IMR-90 (cell line): ENCODE measurements at regions not wholly inside any gene's neighbourhood (a gene's known extent, or its start where the extent isn't known, plus 50 kb on each side); places are given as distances from the start of the nearest gene placed in this dataset.

Experiments
- ATAC-seq: fragments of 200-7000 bp; cut with Tn5 transposase; 2 replicates; pipeline ENCODE4 v1.9.1; 2020; ENCODE audit warnings: low read depth, mild to moderate bottlenecking, moderate library complexity
- BruUV-seq: library from RNA; stranded (reverse); fragments of 400-500 nt; replicated peaks from 2 replicates; lab custom pipeline; 2021; lab: Mats Ljungman, UMichigan
- CTCF ChIA-PET: fragments of 300-600 bp; formaldehyde crosslinking; extraction: SDS; loops from one replicate; lab custom pipeline; 2021; ENCODE audit warnings: antibody characterized with exemption; lab: Yijun Ruan, JAX
- POLR2A ChIA-PET: fragments of 300-600 bp; sonication (Branson Sonifier 250); formaldehyde crosslinking; loops from one replicate; lab custom pipeline; 2022; ENCODE audit warnings: antibody characterized with exemption; ENCODE audit not compliant: unreplicated experiment; lab: Charles Lee
- DNase-seq: peaks from one replicate; pipeline ENCODE4 v3.0.0; 2013
- H2AFZ ChIP-seq: replicated peaks from 2 replicates; pipeline ENCODE3; 2013; ENCODE audit warnings: low read length, mild to moderate bottlenecking; ENCODE audit not compliant: poor library complexity
- H2AK5ac ChIP-seq: 2 replicates; pipeline ENCODE4 v1.6.1; 2013; ENCODE audit warnings: low read depth, low read length, inconsistent platforms
- H2AK9ac ChIP-seq: replicated peaks from 2 replicates; pipeline ENCODE3; 2013; ENCODE audit warnings: mild to moderate bottlenecking, low read depth, low read length, moderate library complexity; ENCODE audit not compliant: poor library complexity
- H2BK120ac ChIP-seq: 2 replicates; pipeline ENCODE4 v1.6.1; 2013; ENCODE audit warnings: low read depth, low read length, inconsistent platforms
- H2BK15ac ChIP-seq: 3 replicates; pipeline ENCODE4 v1.6.1; 2013; ENCODE audit warnings: low read depth, low read length, inconsistent platforms
- H2BK20ac ChIP-seq: 2 replicates; pipeline ENCODE4 v1.6.1; 2013; ENCODE audit warnings: low read depth, mild to moderate bottlenecking, inconsistent platforms, low read length, moderate library complexity
- H2BK5ac ChIP-seq: 2 replicates; pipeline ENCODE4 v1.6.1; 2013; ENCODE audit warnings: mild to moderate bottlenecking, low read depth, low read length, inconsistent platforms; ENCODE audit not compliant: poor library complexity, severe bottlenecking
- H3K14ac ChIP-seq: replicated peaks from 2 replicates; pipeline ENCODE4 v1.6.1; 2013; ENCODE audit warnings: low read depth, low read length, inconsistent platforms
- H3K18ac ChIP-seq: 2 replicates; pipeline ENCODE4 v1.6.1; 2013; ENCODE audit warnings: low read depth, low read length, control low read depth
- H3K23ac ChIP-seq: 2 replicates; pipeline ENCODE4 v1.6.1; 2013; ENCODE audit warnings: low read depth, low read length, inconsistent platforms
- H3K27ac ChIP-seq: 2 replicates; pipeline ENCODE4 v1.5.1; 2013; ENCODE audit warnings: mild to moderate bottlenecking, control low read depth, low read length; ENCODE audit not compliant: insufficient read depth
- H3K27me3 ChIP-seq: 2 replicates; pipeline ENCODE4 v1.6.1; 2013; ENCODE audit warnings: low read length; ENCODE audit not compliant: control insufficient read depth, insufficient read depth
- H3K36me3 ChIP-seq: 2 replicates; pipeline ENCODE4 v1.6.1; 2013; ENCODE audit warnings: low read length, mixed read lengths; ENCODE audit not compliant: control insufficient read depth, insufficient read depth
- H3K4ac ChIP-seq: 2 replicates; pipeline ENCODE4 v1.6.1; 2013; ENCODE audit warnings: low read depth, low read length, inconsistent platforms
- H3K4me1 ChIP-seq: 2 replicates; pipeline ENCODE4 v1.6.1; 2013; ENCODE audit warnings: low read length, mixed read lengths; ENCODE audit not compliant: control insufficient read depth, insufficient read depth
- H3K4me2 ChIP-seq: 2 replicates; pipeline ENCODE4 v1.6.1; 2013; ENCODE audit warnings: low read depth, mild to moderate bottlenecking, control low read depth, low read length, moderate library complexity
- H3K4me3 ChIP-seq: 2 replicates; pipeline ENCODE4 v1.5.1; 2013; ENCODE audit warnings: low read depth, mild to moderate bottlenecking, control low read depth, low read length, moderate library complexity; ENCODE audit not compliant: insufficient read depth
- H3K56ac ChIP-seq: 2 replicates; pipeline ENCODE4 v1.6.1; 2013; ENCODE audit warnings: low read length, inconsistent platforms; ENCODE audit not compliant: insufficient read depth; ENCODE audit errors: extremely low read depth
- H3K79me1 ChIP-seq, 2 experiments: 2 replicates each; pipeline ENCODE4 v1.6.1; 2013; ENCODE audit warnings: low read length in 2 of 2, inconsistent platforms in 1 of 2, low read depth in 1 of 2
- H3K9ac ChIP-seq: 2 replicates; pipeline ENCODE4 v1.6.1; 2013; ENCODE audit warnings: low read depth, low read length, control low read depth
- H3K9me1 ChIP-seq: 2 replicates; pipeline ENCODE4 v1.6.1; 2013; ENCODE audit warnings: low read length, inconsistent platforms; ENCODE audit not compliant: insufficient read depth
- H3K9me3 ChIP-seq: 2 replicates; pipeline ENCODE4 v1.6.1; 2013; ENCODE audit warnings: low read length; ENCODE audit not compliant: control insufficient read depth, insufficient read depth
- H4K20me1 ChIP-seq: 2 replicates; pipeline ENCODE4 v1.6.1; 2013; ENCODE audit warnings: low read length, inconsistent platforms; ENCODE audit not compliant: insufficient read depth
- H4K5ac ChIP-seq: 2 replicates; pipeline ENCODE4 v1.6.1; 2013; ENCODE audit warnings: mild to moderate bottlenecking, low read depth, low read length, control low read depth
- H4K8ac ChIP-seq, 2 experiments: 2 replicates each; pipeline ENCODE4 v1.6.1; 2013; ENCODE audit warnings: low read depth in 2 of 2, low read length in 2 of 2, control low read depth in 1 of 2, inconsistent platforms in 1 of 2
- H4K91ac ChIP-seq: 2 replicates; pipeline ENCODE4 v1.6.1; 2013; ENCODE audit warnings: low read depth, low read length, inconsistent platforms; ENCODE audit not compliant: insufficient read depth
- BHLHE40 ChIP-seq: fragments of 150-350 bp; IDR thresholded peaks from 2 replicates; pipeline ENCODE4 v1.6.1; 2016; ENCODE audit warnings: mild to moderate bottlenecking, low read depth, low read length
- CHD1 ChIP-seq: IDR thresholded peaks from 2 replicates; pipeline ENCODE4 v1.6.1; 2012; ENCODE audit warnings: low read depth, low read length, improper control_type of control experiment
- CTCF ChIP-seq: conservative IDR thresholded peaks from 2 replicates; pipeline ENCODE4 v1.5.1; 2012; ENCODE audit warnings: mild to moderate bottlenecking, low read depth, low read length, improper control_type of control experiment
- ELK1 ChIP-seq: fragments of 150-350 bp; IDR thresholded peaks from 2 replicates; pipeline ENCODE4 v1.6.1; 2016; ENCODE audit warnings: low read depth, mild to moderate bottlenecking, low read length, moderate library complexity, borderline replicate concordance
- MXI1 ChIP-seq: IDR thresholded peaks from 2 replicates; pipeline ENCODE4 v1.6.1; 2012; ENCODE audit warnings: low read depth, mild to moderate bottlenecking, low read length, moderate library complexity, borderline replicate concordance
- NFE2L2 ChIP-seq: fragments of 150-350 bp; IDR thresholded peaks from 2 replicates; pipeline ENCODE4 v1.6.1; 2016; ENCODE audit warnings: low read depth, mild to moderate bottlenecking, low read length
- RCOR1 ChIP-seq: IDR thresholded peaks from 2 replicates; pipeline ENCODE4 v1.6.1; 2012; ENCODE audit warnings: mild to moderate bottlenecking, low read length, improper control_type of control experiment; ENCODE audit not compliant: insufficient replicate concordance
- RFX5 ChIP-seq: IDR thresholded peaks from 2 replicates; pipeline ENCODE4 v1.8.0; 2012; ENCODE audit warnings: low read depth, mild to moderate bottlenecking, low read length, moderate library complexity
- WGBS, 2 experiments: methylation state at CpG; one replicate each; pipeline versions ENCODE4 v1.1.5 to v1.1.7; 2013; ENCODE audit warnings: missing lambda C conversion rate in 2 of 2; ENCODE audit not compliant: insufficient read length in 1 of 2; ENCODE audit errors: extremely low coverage in 2 of 2; 5-methylcytosine and 5-hydroxymethylcytosine counted together
- dilution Hi-C: fragments of 300-500 bp; cut with HindIII; formaldehyde crosslinking; loops from one replicate; pipeline ENCODE4 v1.14.3; 2018; ENCODE audit warnings: low sequenced_read_pairs; ENCODE audit not compliant: unreplicated experiment
- in situ Hi-C: fragments of 300-500 bp; cut with MboI; formaldehyde crosslinking; loops from 3 replicates; pipeline ENCODE4 v1.14.3; 2019; ENCODE audit warnings: low sequenced_read_pairs, inconsistent platforms, mixed read lengths
- intact Hi-C: fragments of 100-400 bp; cut with micrococcal nuclease; formaldehyde crosslinking; loops from 2 replicates; pipeline ENCODE4 v1.10.0; 2022
- TF ChIP-seq, protein P1 (sequence below): fragments of 150-350 bp; IDR thresholded peaks from 2 replicates; pipeline ENCODE4 v1.6.1; 2017; ENCODE audit warnings: mild to moderate bottlenecking, antibody characterized with exemption, low read length, low read depth

- Histone ChIP-seq H4K91ac (no peak overlapping the region), H2AK5ac (no peak overlapping the region), H3K9me3 (no peaks in the 10 kb centered on the region), H3K27me3 (no peaks in the 10 kb centered on the region), H4K8ac (no peak overlapping the region; a peak in 1 of 4 replicates), H3K56ac (no peak overlapping the region), H4K5ac (no peak overlapping the region), H2AK9ac (no peak overlapping the region), H3K18ac (no peak overlapping the region), H3K14ac (no peak overlapping the region), H2BK15ac (no peak overlapping the region), H3K36me3 (peaks cover 12% of the 10 kb centered on the region), H3K9me1 (no peaks in the 10 kb centered on the region; the same call in 1 of the 2 replicates), H2BK5ac (no peak overlapping the region), H2AFZ (no peak overlapping the region), H4K20me1 (no peaks in the 10 kb centered on the region; the same call in 1 of the 2 replicates), H3K9ac (no peak overlapping the region), H3K4me3 (no peak overlapping the region), H3K27ac (no peak overlapping the region), H3K4me2 (no peak overlapping the region), H3K23ac (0 out of 2 replicates have a peak overlapping the region, but pooled peaks have one; percentile 24), H3K79me1 (peaks cover 27 to 60% of the 10 kb centered on the region in 2 experiments), H3K4ac (no peak overlapping the region), H2BK20ac (no peak overlapping the region), H3K4me1 (peaks cover 11% of the 10 kb centered on the region), H2BK120ac (no peak overlapping the region)
- in situ Hi-C loops: no loop called here
- ChIA-PET POLR2A (no interaction called here), CTCF (no interaction called here)
- ATAC-seq (no peak), DNase-seq (no peak)
- 76% methylated on average over 5 of the region's 6 CpGs; no CpG with 5 or more reads in 1 of the 2 experiments for WGBS, 2 experiments
- intact Hi-C loops: no loop called here
- no peak for TF ChIP-seq ELK1
- TF ChIP-seq NFE2L2: no peak
- no peak for TF ChIP-seq RFX5
- TF ChIP-seq MXI1: no peak
- TF ChIP-seq BHLHE40: no peak
- no peak for TF ChIP-seq RCOR1
- TF ChIP-seq, protein P1, sequence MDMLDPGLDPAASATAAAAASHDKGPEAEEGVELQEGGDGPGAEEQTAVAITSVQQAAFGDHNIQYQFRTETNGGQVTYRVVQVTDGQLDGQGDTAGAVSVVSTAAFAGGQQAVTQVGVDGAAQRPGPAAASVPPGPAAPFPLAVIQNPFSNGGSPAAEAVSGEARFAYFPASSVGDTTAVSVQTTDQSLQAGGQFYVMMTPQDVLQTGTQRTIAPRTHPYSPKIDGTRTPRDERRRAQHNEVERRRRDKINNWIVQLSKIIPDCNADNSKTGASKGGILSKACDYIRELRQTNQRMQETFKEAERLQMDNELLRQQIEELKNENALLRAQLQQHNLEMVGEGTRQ: no peak
- TF ChIP-seq CTCF: no peak
- no peak for TF ChIP-seq CHD1
- dilution Hi-C loops: no loop called here
- BruUV-seq: no TSS peak
Observed at GRCh38 chr17:63364944-63365343, 81.2 kb downstream of the CYB561 start.
